ENCODE measurements at regions not wholly inside any gene's neighbourhood (a gene's known extent, or its start where the extent isn't known, plus 50 kb on each side); places are given as distances from the start of the nearest gene placed in this dataset.

DNA sequence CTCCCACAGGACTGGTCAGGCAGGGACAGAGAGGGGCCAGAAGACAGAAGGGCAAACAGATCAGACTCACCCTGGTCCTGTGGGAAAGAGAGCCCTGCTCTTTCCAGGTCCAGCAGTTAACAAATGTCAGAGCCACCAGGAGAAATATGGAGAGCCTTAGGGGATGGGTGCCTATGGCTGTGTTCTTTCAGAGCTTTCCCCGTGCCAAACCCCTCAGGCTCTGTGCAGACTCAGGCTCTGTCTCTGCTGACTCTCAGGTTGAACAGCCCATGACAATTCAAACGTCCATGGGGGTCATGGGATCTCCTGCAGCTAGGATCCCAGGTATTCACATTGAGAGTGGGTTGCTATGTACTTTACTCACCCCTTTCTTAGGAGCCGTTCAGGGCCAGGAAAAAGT, 120.8 kb upstream of the ERBB4 start:
- H3K4me3 ChIP-seq: no peak overlapping the region
- H3K4me1 ChIP-seq: no peaks in the 10 kb centered on the region
- no peak for ATAC-seq
- no peaks in the 10 kb centered on the region for H3K9me3 ChIP-seq
- intact Hi-C loops (cut with DNase I): no loop called here
- no peak for FAIRE-seq
- H3K27me3 ChIP-seq: no peaks in the 10 kb centered on the region
- H3K36me3 ChIP-seq: no peaks in the 10 kb centered on the region
- H3K27ac ChIP-seq: no peak overlapping the region
- 33 to 47% methylated on average over 3 of the region's 3 CpGs for whole genome bisulfite sequencing, 2 donors
- no peak for TF ChIP-seq CTCF (IDR thresholded peaks at IDR 0.05)
- no peak for DNase-seq

GRCh38 chr2:212649646-212650045, 111.0 kb upstream of the ERBB4 start:
- Histone ChIP-seq H3K9me3 (no peaks in the 10 kb centered on the region), H3K27me3 (no peaks in the 10 kb centered on the region), H3K36me3 (no peaks in the 10 kb centered on the region), H3K4me1 (no peaks in the 10 kb centered on the region), H3K27ac (no peak overlapping the region), H3K4me3 (no peak overlapping the region)
- ATAC-seq: no peak
- TF ChIP-seq CTCF (IDR thresholded peaks at IDR 0.05): no peak
- no peak for FAIRE-seq
- intact Hi-C loops (cut with DNase I): no loop called here
- 9 to 21% methylated on average over 1 of the region's 1 CpG for WGBS, 2 donors
- DNase-seq: no peak

GRCh38 chr2:212646698-212647366, 108.2 kb upstream of the ERBB4 start:
- Histone ChIP-seq H3K9me3 (no peaks in the 10 kb centered on the region), H3K36me3 (no peaks in the 10 kb centered on the region), H3K27ac (no peak overlapping the region), H3K4me3 (no peak overlapping the region), H3K27me3 (no peaks in the 10 kb centered on the region), H3K4me1 (no peaks in the 10 kb centered on the region)
- WGBS, 2 donors: 47 to 65% methylated on average over 3 of the region's 3 CpGs
- no peak for FAIRE-seq
- no peak for DNase-seq
- ATAC-seq: no peak
- intact Hi-C loops (cut with DNase I): no loop called here
- no peak for TF ChIP-seq CTCF (IDR thresholded peaks at IDR 0.05)

GRCh38 chr2:212644195-212644837, 105.7 kb upstream of the ERBB4 start:
- H3K36me3 ChIP-seq: no peaks in the 10 kb centered on the region
- ATAC-seq (no peak), DNase-seq (peak in 1 of 6 donors; percentile 24), FAIRE-seq (no peak)
- intact Hi-C loops (cut with DNase I): no loop called here
- no peaks in the 10 kb centered on the region for H3K9me3 ChIP-seq
- TF ChIP-seq CTCF (IDR thresholded peaks at IDR 0.05): no peak
- 65 to 78% methylated on average over 3 of the region's 3 CpGs for WGBS, 2 donors
- no peak overlapping the region for H3K27ac ChIP-seq
- H3K4me3 ChIP-seq: no peak overlapping the region
- H3K27me3 ChIP-seq: no peaks in the 10 kb centered on the region
- H3K4me1 ChIP-seq: no peaks in the 10 kb centered on the region

DNA sequence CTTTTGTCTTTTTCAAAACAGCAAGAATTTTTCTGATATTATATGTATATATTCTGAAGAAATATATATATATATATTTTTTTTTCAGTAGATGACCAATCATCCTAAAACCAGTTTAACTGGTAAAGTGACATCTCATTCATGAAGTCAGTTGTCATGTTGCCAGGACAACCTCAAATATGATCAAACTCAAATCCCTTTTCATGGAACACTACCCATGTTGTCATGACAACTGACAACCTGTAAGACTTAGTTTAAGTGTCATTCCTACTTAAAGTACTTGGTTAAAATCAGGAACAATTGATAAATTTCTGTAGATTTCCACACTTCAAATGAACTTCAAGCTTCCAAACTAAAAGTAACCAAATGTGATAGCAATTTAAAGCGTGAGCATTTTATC, 101.8 kb upstream of the ERBB4 start:
- WGBS, 2 donors: 51 to 55% methylated on average over 1 of the region's 1 CpG
- Histone ChIP-seq H3K27me3 (no peaks in the 10 kb centered on the region), H3K36me3 (no peaks in the 10 kb centered on the region), H3K27ac (no peak overlapping the region), H3K9me3 (no peaks in the 10 kb centered on the region), H3K4me3 (no peak overlapping the region), H3K4me1 (no peaks in the 10 kb centered on the region)
- intact Hi-C loops (cut with DNase I): no loop called here
- FAIRE-seq: no peak
- no peak for TF ChIP-seq CTCF (IDR thresholded peaks at IDR 0.05)
- no peak for ATAC-seq
- DNase-seq: no peak
